Ovary (tissue), 7 donors: ENCODE measurements at regions not wholly inside any gene's neighbourhood (a gene's known extent, or its start where the extent isn't known, plus 50 kb on each side); places are given as distances from the start of the nearest gene placed in this dataset.

ENCODE experiments used
- DNase-seq, 5 donors: peaks; one replicate each; pipeline ENCODE4 v3.0.0-alpha.2; 2019 to 2020
- H3K27ac ChIP-seq, 2 donors: fragments of 200-600 bp; one replicate each; pipeline versions ENCODE4 v1.5.1 to v1.8.0; 2019 to 2022
- H3K27me3 ChIP-seq: fragments of 200-600 bp; one replicate; pipeline ENCODE4 v1.8.0; 2022
- H3K36me3 ChIP-seq: fragments of 200-600 bp; sonication (generic); one replicate; pipeline ENCODE4 v1.5.1; 2019
- H3K4me1 ChIP-seq: one replicate; pipeline ENCODE4 v1.8.1; 2013; ENCODE audit warnings: mild to moderate bottlenecking, moderate library complexity; ENCODE audit not compliant: insufficient read depth
- H3K4me3 ChIP-seq: fragments of 200-600 bp; sonication (generic); one replicate; pipeline ENCODE4 v1.5.1; 2017
- H3K9me3 ChIP-seq, 2 donors: fragments of 200-600 bp in 1 of 2; sonication (generic) in 1 of 2; one replicate each; pipeline versions ENCODE4 v1.5.1 to v1.8.1; 2013 to 2019; ENCODE audit warnings: mild to moderate bottlenecking in 1 of 2, moderate library complexity in 1 of 2
- EP300 ChIP-seq: sonication (generic); formaldehyde crosslinking; IDR thresholded peaks from one replicate; pipeline ENCODE4 v1.6.1; 2017; ENCODE audit warnings: antibody characterized with exemption
- POLR2A ChIP-seq: fragments of 450-650 bp; IDR thresholded peaks from one replicate; pipeline ENCODE4 v1.6.1; 2017; ENCODE audit warnings: antibody characterized with exemption, mild to moderate bottlenecking, moderate library complexity
- WGBS, 3 donors: extraction: QIAGEN DNeasy Blood & Tissue Kit in 1 of 3; methylation state at CpG; one replicate each; pipeline versions ENCODE4 v1.1.5 to v1.1.7; 2013 to 2017; 5-methylcytosine and 5-hydroxymethylcytosine counted together
- intact Hi-C, 4 donors: fragments of 100-400 bp; cut with DNase I; formaldehyde crosslinking; loops; one replicate each; pipeline versions ENCODE4 v1.11.0 to v1.15.1; 2022 to 2023
- TF ChIP-seq, protein P1 (sequence below), 3 donors: fragments of 450-650 bp in 2 of 3; fragments of 200-600 bp in 1 of 3; IDR thresholded peaks; one replicate each; pipeline versions ENCODE4 v1.5.1 to v1.8.0; 2016 to 2022; ENCODE audit warnings: antibody characterized with exemption in 3 of 3, mild to moderate bottlenecking in 1 of 3
- donor health status: DM: no; HTN: no; CAD: no; lungs with moderate emphysema.
- donor health status: DM: no; HTN: no; CAD: no.
- donor health status: Bipolar disorder and iron deficiency.
- donor health status: DM: no; HTN: no; CAD: no.
- donor health status: DM: yes; HTN: yes; CAD: no.

DNA sequence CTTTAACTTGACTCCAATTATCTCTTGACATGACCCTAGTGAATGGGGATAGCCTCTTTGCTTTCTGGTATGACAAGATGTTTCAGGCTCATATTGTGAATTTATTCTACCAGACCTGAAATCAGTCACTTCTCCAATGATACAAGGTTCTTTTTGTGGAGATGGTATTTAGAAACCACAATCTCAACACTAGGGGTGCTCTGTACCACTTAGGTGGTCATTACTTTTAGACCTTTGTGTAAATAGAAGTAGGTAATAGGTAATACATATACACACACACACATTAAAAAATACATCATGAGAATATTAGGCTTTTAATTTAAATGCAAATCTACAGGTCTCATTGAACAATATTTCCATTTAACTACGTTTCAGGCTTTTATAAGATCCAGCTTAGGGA is 199.0 kb upstream of the RHOBTB1 start:
- TF ChIP-seq POLR2A (no peak), EP300 (no peak)
- TF ChIP-seq, protein P1, sequence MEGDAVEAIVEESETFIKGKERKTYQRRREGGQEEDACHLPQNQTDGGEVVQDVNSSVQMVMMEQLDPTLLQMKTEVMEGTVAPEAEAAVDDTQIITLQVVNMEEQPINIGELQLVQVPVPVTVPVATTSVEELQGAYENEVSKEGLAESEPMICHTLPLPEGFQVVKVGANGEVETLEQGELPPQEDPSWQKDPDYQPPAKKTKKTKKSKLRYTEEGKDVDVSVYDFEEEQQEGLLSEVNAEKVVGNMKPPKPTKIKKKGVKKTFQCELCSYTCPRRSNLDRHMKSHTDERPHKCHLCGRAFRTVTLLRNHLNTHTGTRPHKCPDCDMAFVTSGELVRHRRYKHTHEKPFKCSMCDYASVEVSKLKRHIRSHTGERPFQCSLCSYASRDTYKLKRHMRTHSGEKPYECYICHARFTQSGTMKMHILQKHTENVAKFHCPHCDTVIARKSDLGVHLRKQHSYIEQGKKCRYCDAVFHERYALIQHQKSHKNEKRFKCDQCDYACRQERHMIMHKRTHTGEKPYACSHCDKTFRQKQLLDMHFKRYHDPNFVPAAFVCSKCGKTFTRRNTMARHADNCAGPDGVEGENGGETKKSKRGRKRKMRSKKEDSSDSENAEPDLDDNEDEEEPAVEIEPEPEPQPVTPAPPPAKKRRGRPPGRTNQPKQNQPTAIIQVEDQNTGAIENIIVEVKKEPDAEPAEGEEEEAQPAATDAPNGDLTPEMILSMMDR (IDR thresholded peaks at IDR 0.05) = no peak
- Histone ChIP-seq H3K9me3 (no peaks in the 10 kb centered on the region), H3K4me3 (no peak overlapping the region), H3K27ac (no peak overlapping the region), H3K36me3 (no peaks in the 10 kb centered on the region), H3K27me3 (no peaks in the 10 kb centered on the region), H3K4me1 (no peaks in the 10 kb centered on the region)
- 94 to 95% (median 95%) methylated on average over 1 of the region's 1 CpG for WGBS, 3 donors
- intact Hi-C loops = no loop called here
- DNase-seq = no peak

DNA sequence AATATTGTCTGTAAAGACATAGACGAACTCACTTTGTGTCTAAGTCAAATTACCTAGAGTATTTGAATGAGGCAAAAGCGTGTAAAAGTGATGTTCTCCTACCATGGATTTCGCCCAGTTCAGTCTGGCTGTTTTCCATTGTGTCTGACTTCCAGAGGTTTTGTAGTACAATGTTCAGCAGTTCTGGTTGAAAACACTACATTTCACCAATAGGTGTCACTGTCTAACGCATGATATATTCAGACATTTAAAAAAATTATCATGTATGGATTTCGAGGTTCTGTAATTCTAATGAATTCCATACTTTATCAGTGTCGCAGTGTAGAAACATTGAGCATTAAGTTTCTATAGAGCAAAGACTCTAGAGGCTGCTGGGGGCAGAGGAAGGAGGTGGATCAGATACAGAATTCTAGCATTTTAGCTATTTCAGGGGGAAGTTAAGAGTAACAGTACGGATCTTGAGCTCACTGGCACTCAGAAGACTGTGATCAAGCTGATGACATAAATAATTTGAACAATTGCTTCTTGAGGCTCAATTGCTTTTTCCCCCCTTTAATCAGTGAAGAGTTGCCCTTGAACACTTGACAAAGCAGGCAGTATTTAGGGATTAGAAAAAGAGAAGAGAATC is 196.9 kb upstream of the RHOBTB1 start:
- WGBS, 3 donors = 14 to 17% (median 15%) methylated on average over 7 of the region's 7 CpGs

DNA sequence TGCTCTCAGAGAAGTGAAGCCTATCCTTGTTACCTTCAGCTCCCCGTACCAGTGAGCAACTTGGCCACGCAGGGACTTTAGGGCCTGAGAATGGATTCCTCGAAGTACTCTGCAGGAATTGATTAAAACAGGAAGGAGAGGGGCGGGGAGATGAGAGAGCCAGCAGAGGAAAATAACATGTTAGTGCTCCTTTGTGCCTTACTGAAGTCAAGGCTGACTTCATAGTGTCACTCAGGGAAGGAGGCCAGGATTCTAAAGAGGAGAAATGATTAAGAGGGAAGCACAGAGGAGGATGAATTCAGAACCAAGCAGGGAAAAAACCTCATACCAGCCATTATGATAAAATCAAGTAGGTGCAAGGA is 195.6 kb upstream of the RHOBTB1 start:
- intact Hi-C loops = no loop called here
- Histone ChIP-seq H3K27ac (no peak overlapping the region), H3K4me3 (no peak overlapping the region), H3K4me1 (no peaks in the 10 kb centered on the region), H3K9me3 (no peaks in the 10 kb centered on the region), H3K27me3 (no peaks in the 10 kb centered on the region), H3K36me3 (no peaks in the 10 kb centered on the region)
- no peak for DNase-seq
- TF ChIP-seq POLR2A = no peak
- TF ChIP-seq, protein P1 (IDR thresholded peaks at IDR 0.05) = no peak
- no peak for TF ChIP-seq EP300
- 72 to 81% (median 74%) methylated on average over 4 of the region's 4 CpGs for WGBS, 3 donors

More for the DNA sequence above, 196.9 kb upstream of the RHOBTB1 start:
- Histone ChIP-seq H3K4me1 (no peaks in the 10 kb centered on the region), H3K27me3 (no peaks in the 10 kb centered on the region), H3K4me3 (no peak overlapping the region), H3K27ac (no peak overlapping the region), H3K36me3 (no peaks in the 10 kb centered on the region), H3K9me3 (no peaks in the 10 kb centered on the region)
- intact Hi-C loops = no loop called here
- no peak for TF ChIP-seq POLR2A
- TF ChIP-seq EP300 = no peak
- TF ChIP-seq, protein P1 (IDR thresholded peaks at IDR 0.05) = peak; percentile 20 to 30 (median 25)
- peak in 1 of 5 donors; percentile 23 for DNase-seq

DNA sequence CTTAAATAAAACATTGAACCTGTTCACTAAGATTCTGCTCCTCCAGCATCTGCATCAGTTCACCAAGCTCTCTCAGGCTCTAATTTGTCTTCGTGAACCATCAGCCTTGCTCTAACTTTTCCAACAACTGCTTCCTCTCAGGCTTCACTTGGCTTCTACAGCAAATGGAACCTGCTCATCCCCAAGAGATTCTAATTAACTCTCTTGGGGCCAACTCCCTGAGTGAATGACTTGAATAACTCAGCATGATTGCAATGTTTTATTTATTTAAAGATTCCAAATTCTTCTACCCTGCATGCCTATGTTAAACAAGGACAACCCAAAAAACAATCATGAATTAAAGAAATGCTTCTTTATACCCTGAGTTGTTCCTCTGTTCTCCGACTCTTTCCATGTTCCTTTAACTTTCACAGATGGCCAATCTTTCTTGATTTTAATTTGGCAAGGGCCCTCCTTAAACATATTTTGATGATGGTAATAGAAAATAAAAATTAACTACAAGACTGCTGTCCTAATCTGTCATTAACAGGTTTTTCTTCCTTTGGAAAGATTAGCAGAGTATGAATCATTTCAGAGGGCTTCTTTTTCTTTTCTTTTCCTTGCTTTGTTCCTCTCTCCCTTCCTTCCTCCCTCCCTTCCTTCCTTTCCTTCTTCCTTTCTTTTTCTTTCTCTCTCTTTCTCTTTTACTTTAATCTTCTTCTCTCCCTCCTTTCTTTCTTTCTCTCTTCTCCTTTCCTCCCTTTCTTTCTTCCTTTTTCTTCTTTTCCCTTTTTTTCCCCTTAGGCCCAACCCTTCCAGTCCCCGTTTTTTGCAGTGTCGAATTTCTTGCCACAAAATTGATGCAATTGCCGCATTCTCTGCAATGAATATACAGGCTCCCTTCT is 195.0 kb upstream of the RHOBTB1 start:
- TF ChIP-seq EP300 (no peak), POLR2A (no peak)
- TF ChIP-seq, protein P1 (IDR thresholded peaks at IDR 0.05) = no peak
- no peak for DNase-seq
- no peak overlapping the region for H3K4me3 ChIP-seq
- H3K4me1 ChIP-seq = no peaks in the 10 kb centered on the region
- H3K27me3 ChIP-seq = no peaks in the 10 kb centered on the region
- H3K9me3 ChIP-seq = no peaks in the 10 kb centered on the region
- no peaks in the 10 kb centered on the region for H3K36me3 ChIP-seq
- intact Hi-C loops = no loop called here
- 79 to 80% (median 79%) methylated on average over 5 of the region's 5 CpGs for WGBS, 3 donors
- H3K27ac ChIP-seq = no peak overlapping the region
